SK-N-SH (cell line): ENCODE measurements at regions not wholly inside any gene's neighbourhood (a gene's known extent, or its start where the extent isn't known, plus 50 kb on each side); places are given as distances from the start of the nearest gene placed in this dataset.

Experiments
- CTCF ChIA-PET: fragments of 300-600, 350-600 bp; formaldehyde crosslinking; extraction: SDS; loops from one replicate; lab custom pipeline; 2021; lab: Yijun Ruan, JAX
- POLR2A ChIA-PET: fragments of 350-600 bp; sonication (Branson Sonifier 250); formaldehyde crosslinking; extraction: SDS; loops from one replicate; lab custom pipeline; 2020; ENCODE audit warnings: antibody characterized with exemption, inconsistent platforms; lab: Yijun Ruan, JAX
- DNase-seq: peaks from one replicate; pipeline ENCODE4 v3.0.0; 2012
- H2AFZ ChIP-seq: fragments of 200-600 bp; sonication (generic); 2 replicates; pipeline ENCODE4 v1.8.1; 2016; ENCODE audit warnings: antibody characterized with exemption, mild to moderate bottlenecking, low read depth
- H3F3A ChIP-seq: fragments of 200-600 bp; sonication (generic); replicated peaks from 2 replicates; pipeline ENCODE3; 2016; ENCODE audit warnings: antibody characterized with exemption, mild to moderate bottlenecking; ENCODE audit not compliant: insufficient read depth
- H3K27ac ChIP-seq, 2 experiments: fragments of 200-500 bp in 1 of 2; fragments of 200-600 bp in 1 of 2; sonication (Bioruptor generic) in 1 of 2; sonication (generic), shearing (Covaris generic) in 1 of 2; 2 replicates each; pipeline versions ENCODE4 v1.5.1 to v1.6.1; 2014 to 2016; ENCODE audit warnings: low read depth in 2 of 2, inconsistent platforms in 1 of 2, low read length in 1 of 2, mild to moderate bottlenecking in 1 of 2, mixed read lengths in 1 of 2
- H3K27me3 ChIP-seq: fragments of 200-600 bp; sonication (generic), shearing (Covaris generic); 2 replicates; pipeline ENCODE4 v1.6.1; 2016; ENCODE audit warnings: mixed run types; ENCODE audit not compliant: insufficient read depth
- H3K36me3 ChIP-seq, 2 experiments: fragments of 200-500 bp in 1 of 2; fragments of 200-600 bp in 1 of 2; sonication (Bioruptor generic) in 1 of 2; sonication (generic) in 1 of 2; replicated peaks in 1 of 2; 2 replicates each; pipeline versions ENCODE3 to v1.5.1; 2014 to 2016; ENCODE audit warnings: low read length in 1 of 2, mild to moderate bottlenecking in 1 of 2; ENCODE audit not compliant: insufficient read depth in 2 of 2, control insufficient read depth in 1 of 2
- H3K4me1 ChIP-seq, 2 experiments: fragments of 200-500 bp in 1 of 2; fragments of 200-600 bp in 1 of 2; sonication (Bioruptor generic) in 1 of 2; sonication (generic), shearing (Covaris generic) in 1 of 2; 2 replicates each; pipeline versions ENCODE4 v1.5.1 to v1.6.1; 2014 to 2016; ENCODE audit warnings: low read depth in 1 of 2, low read length in 1 of 2, mixed run types in 1 of 2; ENCODE audit not compliant: insufficient read depth in 2 of 2, control insufficient read depth in 1 of 2
- H3K4me2 ChIP-seq: fragments of 200-600 bp; sonication (generic), shearing (Covaris generic); 2 replicates; pipeline ENCODE4 v1.6.1; 2017; ENCODE audit warnings: mixed run types
- H3K4me3 ChIP-seq, 2 experiments: fragments of 200-500 bp in 1 of 2; fragments of 200-600 bp in 1 of 2; sonication (Bioruptor generic) in 1 of 2; sonication (generic), shearing (Covaris generic) in 1 of 2; 2 replicates each; pipeline versions ENCODE4 v1.5.1 to v1.8.1; 2014 to 2016; ENCODE audit warnings: low read depth in 2 of 2, inconsistent platforms in 1 of 2, low read length in 1 of 2, mild to moderate bottlenecking in 1 of 2, mixed read lengths in 1 of 2, moderate library complexity in 1 of 2
- H3K79me2 ChIP-seq: fragments of 200-600 bp; sonication (generic); 2 replicates; pipeline ENCODE4 v1.8.1; 2017; ENCODE audit warnings: mild to moderate bottlenecking; ENCODE audit not compliant: insufficient read depth
- H3K9ac ChIP-seq: fragments of 200-600 bp; sonication (generic); 2 replicates; pipeline ENCODE4 v1.6.1; 2017; ENCODE audit warnings: mixed run types
- H3K9me2 ChIP-seq: fragments of 200-600 bp; sonication (generic); 2 replicates; pipeline ENCODE4 v1.6.1; 2017; ENCODE audit warnings: mixed run types
- H3K9me3 ChIP-seq: fragments of 200-600 bp; sonication (generic); 2 replicates; pipeline ENCODE4 v1.6.1; 2017; ENCODE audit warnings: mixed run types, mild to moderate bottlenecking, moderate library complexity
- H4K20me1 ChIP-seq: fragments of 200-600 bp; sonication (generic); 2 replicates; pipeline ENCODE4 v1.6.1; 2017; ENCODE audit warnings: mild to moderate bottlenecking, mixed run types; ENCODE audit not compliant: insufficient read depth
- CHD2 ChIP-seq: fragments of 150-350 bp; IDR thresholded peaks from 2 replicates; pipeline ENCODE4 v1.6.1; 2018; ENCODE audit warnings: low read length; ENCODE audit not compliant: partially characterized antibody
- ELF1 ChIP-seq: IDR thresholded peaks from 2 replicates; pipeline ENCODE4 v1.4.0; 2012
- EZH2phosphoT487 ChIP-seq: fragments of 200-600 bp; sonication (generic); IDR thresholded peaks from 2 replicates; pipeline ENCODE4 v1.6.1; 2017; ENCODE audit warnings: low read depth, mixed run types, mild to moderate bottlenecking, antibody characterized with exemption, moderate library complexity, borderline replicate concordance
- FOSL2 ChIP-seq: IDR thresholded peaks from 2 replicates; pipeline ENCODE4 v1.4.0; 2012; ENCODE audit warnings: low read depth, mild to moderate bottlenecking, moderate library complexity, borderline replicate concordance
- FOXJ3 ChIP-seq: sonication (generic); formaldehyde crosslinking; IDR thresholded peaks from 2 replicates; pipeline ENCODE4 v1.5.1; 2020; ENCODE audit warnings: mild to moderate bottlenecking, missing genetic modification reagents
- FOXM1 ChIP-seq: IDR thresholded peaks from 2 replicates; pipeline ENCODE4 v1.4.0; 2012; ENCODE audit warnings: low read depth, mild to moderate bottlenecking
- IRF3 ChIP-seq: fragments of 150-350 bp; IDR thresholded peaks from 2 replicates; pipeline ENCODE4 v1.6.1; 2016; ENCODE audit warnings: mild to moderate bottlenecking, low read depth, low read length
- MAX ChIP-seq: IDR thresholded peaks from 2 replicates; pipeline ENCODE4 v1.4.0; 2012; ENCODE audit warnings: low read depth
- MEF2A ChIP-seq: IDR thresholded peaks from 2 replicates; pipeline ENCODE4 v1.4.0; 2012; ENCODE audit warnings: low read depth, borderline replicate concordance
- NFIC ChIP-seq: IDR thresholded peaks from 2 replicates; pipeline ENCODE4 v1.4.0; 2012; ENCODE audit warnings: borderline replicate concordance
- POLR2AphosphoS5 ChIP-seq: IDR thresholded peaks from 2 replicates; pipeline ENCODE4 v1.6.1; 2012; ENCODE audit warnings: low read depth, low read length
- RAD21 ChIP-seq: IDR thresholded peaks from 2 replicates; pipeline ENCODE4 v1.6.1; 2012; ENCODE audit warnings: mild to moderate bottlenecking, low read length
- RXRA ChIP-seq: IDR thresholded peaks from 2 replicates; pipeline ENCODE4 v1.4.0; 2012; ENCODE audit warnings: low read depth, mild to moderate bottlenecking, borderline replicate concordance
- YY1 ChIP-seq: IDR thresholded peaks from 2 replicates; pipeline ENCODE4 v1.4.0; 2012; ENCODE audit warnings: low read depth, mild to moderate bottlenecking
- ZBTB33 ChIP-seq: IDR thresholded peaks from 2 replicates; pipeline ENCODE4 v1.4.0; 2012; ENCODE audit warnings: low read depth, borderline replicate concordance
- WGBS: methylation state at CpG from one replicate; pipeline ENCODE4 v1.1.6; 2017; ENCODE audit warnings: low lambda C conversion rate; 5-methylcytosine and 5-hydroxymethylcytosine counted together

GRCh38 chr11:112847568-112847967, 113.7 kb upstream of the NCAM1 start:
- H3F3A ChIP-seq, result no peaks in the 10 kb centered on the region
- H3K4me1 ChIP-seq, result peaks cover 0 to 4% of the 10 kb centered on the region in 2 experiments; a peak in 2 of 4 replicates
- 0 out of 2 replicates have a peak, but pooled peaks cover 4% of the 10 kb centered on the region for H3K9me3 ChIP-seq
- no peak overlapping the region for H3K9ac ChIP-seq
- H3K36me3 ChIP-seq, result no peaks in the 10 kb centered on the region
- no peak overlapping the region for H3K27ac ChIP-seq
- CTCF ChIA-PET, result interaction anchor here (0.6 kb wide), 1 partner anchor 90 kb away, joined by 3 read pairs; no protein-coding TSS in a partner anchor
- no peak overlapping the region for H2AFZ ChIP-seq
- no peaks in the 10 kb centered on the region for H3K27me3 ChIP-seq
- TF ChIP-seq ZBTB33 (no peak), EZH2phosphoT487 (no peak)
- H4K20me1 ChIP-seq, result no peaks in the 10 kb centered on the region
- no peak overlapping the region for H3K4me3 ChIP-seq
- DNase-seq, result no peak
- no peaks in the 10 kb centered on the region for H3K9me2 ChIP-seq
- H3K4me2 ChIP-seq, result no peak overlapping the region
- no peaks in the 10 kb centered on the region for H3K79me2 ChIP-seq
- POLR2A ChIA-PET, result no interaction called here
- 85% methylated on average over 4 of the region's 4 CpGs for WGBS

GRCh38 chr11:112852143-112852866, 108.9 kb upstream of the NCAM1 start:
- Histone ChIP-seq H3K79me2 (no peaks in the 10 kb centered on the region), H3K4me1 (peaks cover 0 to 6% of the 10 kb centered on the region in 2 experiments; a peak in 2 of 4 replicates), H3K9me2 (no peaks in the 10 kb centered on the region), H3F3A (no peaks in the 10 kb centered on the region), H3K27ac (no peak overlapping the region; a peak in 1 of 4 replicates), H3K4me2 (no peak overlapping the region), H3K4me3 (no peak overlapping the region), H2AFZ (0 out of 2 replicates have a peak overlapping the region, but pooled peaks have one; percentile 1), H4K20me1 (no peaks in the 10 kb centered on the region), H3K9me3 (0 out of 2 replicates have a peak, but pooled peaks cover 4% of the 10 kb centered on the region), H3K36me3 (no peaks in the 10 kb centered on the region), H3K27me3 (no peaks in the 10 kb centered on the region), H3K9ac (no peak overlapping the region)
- TF ChIP-seq RAD21 (no peak), FOSL2 (peak; percentile 37; the same call in 1 of the 2 replicates), MEF2A (no peak)
- ChIA-PET CTCF (no interaction called here), POLR2A (interaction anchor here (1.2 kb wide), 1 partner anchor 422 kb away, joined by 3 read pairs; no protein-coding TSS in a partner anchor)
- WGBS, result 32% methylated on average over 5 of the region's 5 CpGs
- DNase-seq, result no peak

DNA sequence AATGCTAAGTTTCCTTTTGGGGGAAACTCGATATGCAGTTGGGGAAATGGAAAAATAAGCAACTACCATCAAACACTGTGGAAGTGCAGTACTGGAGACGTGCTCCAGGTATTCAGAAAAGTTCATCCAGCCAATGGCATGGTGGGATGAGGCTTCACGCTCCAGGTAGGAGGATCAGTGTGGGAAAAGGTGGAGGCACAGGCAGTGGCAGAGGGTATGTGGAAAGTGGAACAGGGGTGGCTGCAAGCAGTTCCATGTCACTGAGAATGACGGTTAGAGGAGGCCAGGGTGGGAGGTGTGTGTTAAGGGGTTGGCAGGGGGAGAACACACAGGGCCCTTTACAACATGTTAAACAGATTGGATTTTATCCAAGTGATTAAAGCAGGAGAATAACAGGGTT, 105.1 kb upstream of the NCAM1 start:
- TF ChIP-seq MAX, result no peak
- TF ChIP-seq YY1, result no peak
- no peak for TF ChIP-seq FOXM1
- no peak for TF ChIP-seq MEF2A
- TF ChIP-seq RXRA, result no peak
- no peak for TF ChIP-seq CHD2
- no peak for TF ChIP-seq IRF3
- no peak for TF ChIP-seq FOSL2
- TF ChIP-seq FOXJ3, result no peak
- TF ChIP-seq ELF1, result no peak
- TF ChIP-seq NFIC, result no peak
- no peak for TF ChIP-seq POLR2AphosphoS5
- POLR2A ChIA-PET, result no interaction called here
- no peak overlapping the region for H2AFZ ChIP-seq
- H3F3A ChIP-seq, result no peaks in the 10 kb centered on the region
- no peak overlapping the region for H3K27ac ChIP-seq
- H3K4me2 ChIP-seq, result no peak overlapping the region
- no peaks in the 10 kb centered on the region for H4K20me1 ChIP-seq
- H3K9ac ChIP-seq, result no peak overlapping the region
- DNase-seq, result no peak
- no peaks in the 10 kb centered on the region for H3K9me2 ChIP-seq
- 43% methylated on average over 4 of the region's 4 CpGs for whole genome bisulfite sequencing
- no peaks in the 10 kb centered on the region for H3K9me3 ChIP-seq
- no peaks in the 10 kb centered on the region for H3K36me3 ChIP-seq
- H3K79me2 ChIP-seq, result no peaks in the 10 kb centered on the region
- H3K4me1 ChIP-seq, result peaks cover 0 to 6% of the 10 kb centered on the region in 2 experiments; a peak in 2 of 4 replicates
- H3K27me3 ChIP-seq, result no peaks in the 10 kb centered on the region
- H3K4me3 ChIP-seq, result no peak overlapping the region
- CTCF ChIA-PET, result no interaction called here
